ENCODE measurements at regions not wholly inside any gene's neighbourhood (a gene's known extent, or its start where the extent isn't known, plus 50 kb on each side); places are given as distances from the start of the nearest gene placed in this dataset.

DNA sequence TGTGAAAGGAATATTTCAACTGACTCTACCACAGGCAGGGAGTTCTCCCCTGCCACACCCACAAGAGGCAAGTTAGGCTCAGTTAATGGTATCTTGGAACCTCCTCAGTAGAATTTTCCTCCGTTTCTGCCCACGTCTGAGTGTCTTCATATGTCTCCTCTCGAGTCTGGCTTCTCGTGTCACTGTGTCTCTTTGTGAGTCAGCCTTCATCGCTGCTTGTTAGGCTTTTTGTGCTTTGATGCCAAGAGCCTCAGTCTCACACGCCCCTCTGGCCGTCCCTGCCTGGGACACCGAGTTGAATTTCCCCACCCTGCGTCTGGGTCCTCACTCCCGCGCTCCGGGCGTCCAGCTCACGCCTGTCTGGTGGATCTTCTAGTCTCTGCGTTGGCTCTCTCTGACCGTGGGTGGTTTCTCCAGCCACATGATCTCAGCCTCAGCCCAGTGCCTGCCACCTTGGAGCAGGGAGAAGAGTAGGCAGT lies 125.7 kb upstream of the GADD45A start:
- Mint-ChIP-seq H3K27ac (no peak overlapping the region), H3K27me3 (no peaks in the 10 kb centered on the region), H3K4me1 (ENCODE audit: low read depth) (peaks cover 36% of the 10 kb centered on the region), H3K36me3 (ENCODE audit: low read depth) (no peaks in the 10 kb centered on the region), H3K9me3 (no peaks in the 10 kb centered on the region), H3K4me3 (no peak overlapping the region)
- intact Hi-C loops (cut with micrococcal nuclease): no loop called here

DNA sequence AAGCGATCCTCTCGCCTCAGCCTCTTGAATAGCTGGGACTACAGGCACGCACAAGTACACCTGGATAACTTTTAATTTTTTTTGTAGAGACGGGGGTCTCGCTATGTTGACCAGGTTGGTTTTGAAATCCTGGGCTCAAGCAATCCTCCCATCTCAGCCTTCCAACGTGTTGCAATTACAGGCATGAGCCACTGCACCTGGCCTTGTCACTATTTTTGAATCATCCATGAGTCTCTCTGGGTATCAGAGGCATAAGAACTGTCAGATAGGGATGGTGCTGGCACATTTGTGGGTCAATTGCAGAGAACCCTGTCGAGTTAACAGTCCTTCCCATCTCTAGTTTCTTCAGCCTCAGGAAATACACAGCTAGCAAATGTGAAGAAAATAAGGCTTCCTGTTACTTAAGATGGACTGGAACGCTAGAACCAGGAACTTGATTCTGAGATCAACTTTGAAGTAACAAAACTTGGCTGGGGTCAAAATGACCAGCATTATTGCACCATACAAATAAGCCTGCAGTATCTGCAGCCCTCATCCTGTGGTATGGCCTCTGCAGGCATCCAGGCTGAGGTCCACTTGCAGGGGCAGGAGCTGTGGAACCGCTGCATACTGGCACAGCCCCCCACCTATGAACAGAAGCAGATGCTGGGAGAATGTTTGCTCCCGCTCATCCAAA lies 124.3 kb upstream of the GADD45A start:
- no peak overlapping the region for H3K4me3 Mint-ChIP-seq
- H3K9me3 Mint-ChIP-seq: no peaks in the 10 kb centered on the region
- intact Hi-C loops (cut with micrococcal nuclease): loop anchor here (5.0 to 10.0 kb wide), 2 partner anchors 127 to 194 kb away; partner anchors contain the start of gene GADD45A
- H3K4me1 Mint-ChIP-seq (ENCODE audit: low read depth): peaks cover 39% of the 10 kb centered on the region
- no peak overlapping the region for H3K27ac Mint-ChIP-seq
- no peaks in the 10 kb centered on the region for H3K36me3 Mint-ChIP-seq (ENCODE audit: low read depth)
- no peaks in the 10 kb centered on the region for H3K27me3 Mint-ChIP-seq

DNA sequence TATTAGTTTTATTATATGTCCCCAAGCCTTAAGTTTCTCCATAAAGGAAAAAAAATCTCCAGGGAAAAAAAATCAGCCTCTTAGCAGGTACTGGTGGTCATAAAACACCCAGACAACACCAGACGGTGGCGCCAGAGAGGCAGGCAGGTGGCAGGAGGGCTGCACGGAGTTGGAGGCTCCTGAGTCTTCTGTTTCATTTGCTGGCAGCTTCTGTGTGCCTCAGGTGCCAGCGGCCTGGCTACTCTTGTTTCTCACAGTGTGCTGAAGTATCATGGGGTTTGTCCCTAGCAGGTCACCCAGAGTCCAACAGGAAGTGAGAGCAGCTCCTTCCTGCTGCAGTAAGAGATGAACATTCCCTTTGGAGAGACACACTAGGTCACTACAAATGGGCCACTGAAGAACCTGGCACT lies 123.3 kb upstream of the GADD45A start:
- Mint-ChIP-seq H3K9me3 (no peaks in the 10 kb centered on the region), H3K4me1 (ENCODE audit: low read depth) (peaks cover 39% of the 10 kb centered on the region), H3K27me3 (no peaks in the 10 kb centered on the region), H3K27ac (no peak overlapping the region), H3K36me3 (ENCODE audit: low read depth) (no peaks in the 10 kb centered on the region), H3K4me3 (no peak overlapping the region)
- intact Hi-C loops (cut with micrococcal nuclease): loop anchor here (5.0 to 10.0 kb wide), 2 partner anchors 126 to 193 kb away; partner anchors contain the start of gene GADD45A

DNA sequence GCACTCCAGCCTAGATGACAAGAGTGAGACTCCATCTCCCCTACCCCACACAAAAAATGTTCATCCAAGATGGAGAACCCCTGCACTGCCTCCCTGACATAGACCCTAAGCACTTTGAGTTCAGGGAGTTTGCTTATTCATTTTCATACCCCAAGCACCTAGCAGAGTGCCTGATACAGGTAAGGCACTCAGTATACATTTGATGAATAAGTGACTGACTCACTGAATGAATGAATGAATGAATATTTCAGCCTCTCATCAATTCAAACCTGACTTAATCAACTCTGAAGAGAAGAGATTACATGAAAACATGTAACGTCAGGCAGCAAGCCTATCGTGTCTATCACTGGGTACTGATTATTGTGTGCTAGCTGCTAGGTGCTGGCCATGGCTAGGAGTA lies 121.3 kb upstream of the GADD45A start:
- intact Hi-C loops (cut with micrococcal nuclease): loop anchor here (5.0 to 10.0 kb wide), 2 partner anchors 124 to 191 kb away; partner anchors contain the start of gene GADD45A
- H3K27ac Mint-ChIP-seq: no peak overlapping the region
- peaks cover 32% of the 10 kb centered on the region for H3K4me1 Mint-ChIP-seq (ENCODE audit: low read depth)
- H3K9me3 Mint-ChIP-seq: no peaks in the 10 kb centered on the region
- H3K27me3 Mint-ChIP-seq: no peaks in the 10 kb centered on the region
- H3K36me3 Mint-ChIP-seq (ENCODE audit: low read depth): no peaks in the 10 kb centered on the region
- H3K4me3 Mint-ChIP-seq: no peak overlapping the region

DNA sequence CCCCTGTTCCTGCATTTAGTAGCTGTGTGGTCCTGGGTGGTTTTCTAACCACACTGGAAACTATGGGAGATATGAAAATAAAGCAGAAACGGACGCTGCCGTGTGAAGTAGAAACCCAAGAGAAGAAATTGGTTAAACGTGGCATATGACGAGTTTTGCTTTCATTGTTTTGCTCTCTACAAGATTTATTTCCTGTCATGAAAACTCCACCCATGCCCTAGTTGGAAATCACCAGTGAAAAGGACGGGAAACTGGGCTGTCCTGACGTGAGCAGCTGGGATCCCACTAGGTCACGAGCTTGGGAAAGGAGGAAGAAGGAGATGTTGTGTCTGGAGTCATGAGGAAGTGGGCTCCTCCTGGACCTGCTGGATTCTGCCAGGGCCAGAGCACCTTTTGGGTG lies 120.8 kb upstream of the GADD45A start:
- no peak overlapping the region for H3K4me3 Mint-ChIP-seq
- no peaks in the 10 kb centered on the region for H3K27me3 Mint-ChIP-seq
- H3K36me3 Mint-ChIP-seq (ENCODE audit: low read depth): no peaks in the 10 kb centered on the region
- H3K27ac Mint-ChIP-seq: no peak overlapping the region
- no peaks in the 10 kb centered on the region for H3K9me3 Mint-ChIP-seq
- intact Hi-C loops (cut with micrococcal nuclease): loop anchor here (5.0 to 10.0 kb wide), 2 partner anchors 123 to 191 kb away; partner anchors contain the start of gene GADD45A
- H3K4me1 Mint-ChIP-seq (ENCODE audit: low read depth): peaks cover 32% of the 10 kb centered on the region

DNA sequence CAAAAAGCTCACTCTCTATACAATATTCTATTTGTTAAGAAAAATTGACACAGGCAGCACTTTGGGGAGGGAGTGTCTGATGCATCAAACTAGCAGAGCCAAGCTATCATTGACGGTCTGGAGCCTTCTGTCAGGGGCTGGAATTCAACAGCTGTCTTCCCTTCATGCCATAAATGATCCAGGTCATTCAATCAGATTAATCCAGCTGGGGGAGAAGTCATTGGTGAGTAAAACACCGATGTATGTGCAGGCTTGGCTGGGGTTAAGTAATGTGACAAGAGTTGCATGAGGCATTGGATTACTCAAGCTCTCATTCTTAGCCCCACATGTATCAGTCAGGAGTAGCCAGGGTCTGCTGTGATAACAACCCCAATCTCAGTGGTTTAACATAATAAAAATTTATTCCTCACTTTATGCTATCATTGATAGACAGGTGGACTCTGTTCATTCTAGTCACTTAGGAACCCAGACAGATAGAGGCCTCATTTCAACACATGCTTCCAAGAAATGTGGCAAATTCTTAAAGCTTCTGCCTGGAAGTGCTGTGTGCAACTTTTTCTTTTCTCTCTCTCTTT lies 118.1 kb upstream of the GADD45A start:
- peaks cover 14% of the 10 kb centered on the region for H3K4me1 Mint-ChIP-seq (ENCODE audit: low read depth)

DNA sequence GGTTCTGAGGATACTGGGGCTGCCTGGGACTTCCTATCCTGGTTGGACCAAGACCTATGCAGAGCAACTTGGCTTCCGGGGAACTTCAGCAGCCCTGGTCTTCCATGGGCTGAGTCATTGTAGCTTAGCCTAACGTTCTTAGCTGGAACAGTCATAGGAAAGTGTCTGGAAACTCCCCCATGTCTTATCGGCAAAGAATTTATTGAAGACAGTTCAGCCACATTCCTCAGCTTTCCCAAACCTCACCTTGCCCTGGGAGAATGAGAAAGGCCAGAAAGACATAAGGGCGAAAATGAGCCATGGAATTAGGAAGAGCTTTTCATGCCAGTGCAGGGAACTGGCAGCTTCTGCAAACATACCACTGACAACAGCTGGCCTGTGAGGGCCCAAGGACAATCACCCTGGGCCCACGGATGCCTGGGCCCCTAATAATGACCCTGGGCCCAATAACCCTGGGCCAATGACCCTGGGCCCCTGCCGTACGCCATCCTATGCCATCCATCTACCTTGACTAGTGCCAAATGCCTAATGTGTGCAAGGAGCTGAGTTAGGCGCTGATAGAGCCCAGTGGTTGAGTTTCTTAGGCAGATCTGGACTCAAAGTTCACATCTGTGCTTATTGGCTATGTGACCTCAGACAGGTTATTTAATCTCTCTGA lies 114.4 kb upstream of the GADD45A start:
- no peak overlapping the region for H3K4me3 Mint-ChIP-seq
- intact Hi-C loops (cut with micrococcal nuclease): no loop called here
- no peaks in the 10 kb centered on the region for H3K9me3 Mint-ChIP-seq

More for the DNA sequence above, 118.1 kb upstream of the GADD45A start:
- Mint-ChIP-seq H3K27ac (no peak overlapping the region), H3K36me3 (ENCODE audit: low read depth) (no peaks in the 10 kb centered on the region), H3K9me3 (no peaks in the 10 kb centered on the region), H3K27me3 (no peaks in the 10 kb centered on the region), H3K4me3 (no peak overlapping the region)
- intact Hi-C loops (cut with micrococcal nuclease): loop anchor here (10.0 kb wide), 1 partner anchor 188 kb away; no protein-coding TSS in a partner anchor

DNA sequence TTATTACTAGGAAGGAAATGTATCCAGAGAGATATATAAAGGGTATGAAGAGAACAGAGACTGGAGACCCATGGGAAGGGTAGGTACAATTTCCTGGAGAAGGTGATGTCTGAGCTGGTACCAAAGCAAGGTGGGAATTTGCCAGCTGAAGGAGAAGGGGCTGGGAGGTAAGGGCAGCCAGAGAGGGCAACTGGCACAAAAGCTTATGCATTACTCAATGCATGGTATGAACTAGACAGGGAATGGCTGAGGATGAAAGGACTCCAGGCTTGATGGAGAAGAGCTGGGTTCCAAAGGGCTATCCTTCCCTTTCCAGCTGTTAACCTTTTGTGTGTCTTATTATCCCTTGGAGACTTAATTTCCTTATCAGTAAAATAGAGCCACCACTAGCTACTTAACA lies 113.6 kb upstream of the GADD45A start:
- H3K27ac Mint-ChIP-seq: no peak overlapping the region
- intact Hi-C loops (cut with micrococcal nuclease): no loop called here
- H3K4me1 Mint-ChIP-seq (ENCODE audit: low read depth): no peaks in the 10 kb centered on the region
- H3K36me3 Mint-ChIP-seq (ENCODE audit: low read depth): no peaks in the 10 kb centered on the region
- H3K4me3 Mint-ChIP-seq: no peak overlapping the region
- H3K27me3 Mint-ChIP-seq: no peaks in the 10 kb centered on the region
- H3K9me3 Mint-ChIP-seq: no peaks in the 10 kb centered on the region

More for the DNA sequence above, 114.4 kb upstream of the GADD45A start:
- no peaks in the 10 kb centered on the region for H3K36me3 Mint-ChIP-seq (ENCODE audit: low read depth)
- no peaks in the 10 kb centered on the region for H3K4me1 Mint-ChIP-seq (ENCODE audit: low read depth)
- no peak overlapping the region for H3K27ac Mint-ChIP-seq
- H3K27me3 Mint-ChIP-seq: no peaks in the 10 kb centered on the region

DNA sequence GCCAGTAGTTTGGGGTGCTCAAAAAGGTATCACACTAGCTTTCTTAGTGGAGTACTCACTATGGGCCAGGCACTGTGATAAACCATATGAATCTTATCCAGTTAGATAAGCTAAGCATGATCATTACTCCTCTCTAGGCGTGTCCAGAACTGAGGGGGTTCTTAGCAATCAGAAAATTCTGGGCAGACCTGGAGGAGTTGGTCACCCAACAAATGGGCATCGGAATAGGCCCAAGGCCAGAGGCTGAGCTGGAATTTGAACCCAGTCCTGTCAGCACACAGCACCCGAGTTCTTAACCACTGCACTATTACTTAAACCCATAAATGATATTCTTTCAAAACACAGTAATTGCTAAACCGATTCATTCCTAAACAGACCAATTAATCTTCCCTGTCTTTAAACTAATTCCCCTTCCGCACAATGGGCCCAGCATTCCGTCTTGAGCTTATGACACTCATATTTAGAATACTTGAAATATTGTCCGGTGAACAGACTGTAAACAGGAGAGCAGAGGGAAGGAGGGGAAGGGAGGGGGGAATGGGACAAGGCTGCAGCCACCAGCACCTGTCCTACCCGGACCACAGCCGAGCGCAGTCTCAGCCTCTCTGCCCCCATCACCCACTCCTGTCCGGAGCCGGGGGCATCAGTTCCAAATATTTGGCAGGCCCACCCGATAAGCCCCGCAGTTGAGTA lies 113.0 kb upstream of the GADD45A start:
- no peaks in the 10 kb centered on the region for H3K27me3 Mint-ChIP-seq
- H3K27ac Mint-ChIP-seq: no peak overlapping the region
- intact Hi-C loops (cut with micrococcal nuclease): no loop called here
- no peaks in the 10 kb centered on the region for H3K4me1 Mint-ChIP-seq (ENCODE audit: low read depth)
- no peaks in the 10 kb centered on the region for H3K36me3 Mint-ChIP-seq (ENCODE audit: low read depth)
- no peak overlapping the region for H3K4me3 Mint-ChIP-seq
- H3K9me3 Mint-ChIP-seq: no peaks in the 10 kb centered on the region

DNA sequence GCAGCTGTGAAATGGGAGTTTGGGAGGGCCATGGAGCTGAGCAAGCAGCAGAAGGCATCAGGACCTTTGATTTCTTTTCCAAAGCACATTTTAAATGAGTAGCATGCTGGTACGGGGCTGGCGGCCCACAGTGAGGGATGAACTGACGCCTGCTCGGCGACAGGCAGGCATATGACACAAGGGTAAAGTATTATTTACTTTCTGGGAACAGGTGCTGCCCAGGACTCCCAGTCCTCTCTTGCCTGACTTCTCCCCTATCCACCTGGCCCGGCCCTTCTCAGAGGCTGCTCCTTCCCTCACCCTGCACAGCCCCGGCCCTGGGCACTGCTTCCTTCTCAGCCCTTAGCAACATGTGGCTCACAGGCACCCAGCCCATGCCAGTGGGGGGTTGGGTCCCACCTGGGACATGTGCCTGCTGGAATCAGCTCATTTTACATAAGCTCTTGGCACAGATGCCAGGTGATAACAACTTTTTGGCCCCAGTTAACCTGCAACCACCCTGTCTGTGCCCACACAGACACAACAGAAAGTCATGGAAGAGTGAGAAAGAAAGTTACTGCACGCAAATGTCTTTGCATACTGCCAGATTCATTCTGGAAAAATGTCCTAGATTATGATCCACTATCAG lies 112.3 kb upstream of the GADD45A start:
- no peak overlapping the region for H3K27ac Mint-ChIP-seq
- no peak overlapping the region for H3K4me3 Mint-ChIP-seq
- no peaks in the 10 kb centered on the region for H3K36me3 Mint-ChIP-seq (ENCODE audit: low read depth)
- H3K27me3 Mint-ChIP-seq: no peaks in the 10 kb centered on the region
- H3K9me3 Mint-ChIP-seq: no peaks in the 10 kb centered on the region
- intact Hi-C loops (cut with micrococcal nuclease): no loop called here
- no peaks in the 10 kb centered on the region for H3K4me1 Mint-ChIP-seq (ENCODE audit: low read depth)

DNA sequence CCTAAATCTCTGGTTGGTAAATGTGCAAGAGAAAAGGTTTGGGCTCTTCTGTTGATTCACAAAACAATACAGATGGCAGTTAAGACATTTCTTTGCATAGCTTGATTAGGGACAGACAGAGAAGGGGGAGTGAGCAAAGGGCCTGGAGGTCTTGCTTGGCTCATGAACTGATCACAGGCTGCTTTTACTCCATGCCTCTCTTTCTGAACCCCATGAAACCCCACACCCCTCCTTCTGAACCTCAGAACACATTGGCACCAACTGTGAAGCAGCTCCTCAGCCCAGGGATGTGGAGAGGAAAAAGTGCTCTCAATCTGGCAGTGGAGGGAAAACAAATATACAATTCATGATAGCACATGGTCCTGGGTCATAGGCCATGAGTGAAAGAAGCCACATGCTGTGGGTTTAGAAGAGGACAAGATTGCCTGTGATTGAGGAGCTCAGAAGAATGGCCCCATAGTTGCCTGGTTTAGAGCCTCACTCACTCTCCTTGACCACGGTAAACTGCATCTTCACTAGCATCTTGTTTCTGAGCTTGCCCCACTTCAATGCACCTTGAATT lies 111.6 kb upstream of the GADD45A start:
- intact Hi-C loops (cut with micrococcal nuclease): no loop called here
- no peak overlapping the region for H3K27ac Mint-ChIP-seq
- H3K36me3 Mint-ChIP-seq (ENCODE audit: low read depth): no peaks in the 10 kb centered on the region
- no peak overlapping the region for H3K4me3 Mint-ChIP-seq
- no peaks in the 10 kb centered on the region for H3K4me1 Mint-ChIP-seq (ENCODE audit: low read depth)
- no peaks in the 10 kb centered on the region for H3K9me3 Mint-ChIP-seq
- no peaks in the 10 kb centered on the region for H3K27me3 Mint-ChIP-seq

DNA sequence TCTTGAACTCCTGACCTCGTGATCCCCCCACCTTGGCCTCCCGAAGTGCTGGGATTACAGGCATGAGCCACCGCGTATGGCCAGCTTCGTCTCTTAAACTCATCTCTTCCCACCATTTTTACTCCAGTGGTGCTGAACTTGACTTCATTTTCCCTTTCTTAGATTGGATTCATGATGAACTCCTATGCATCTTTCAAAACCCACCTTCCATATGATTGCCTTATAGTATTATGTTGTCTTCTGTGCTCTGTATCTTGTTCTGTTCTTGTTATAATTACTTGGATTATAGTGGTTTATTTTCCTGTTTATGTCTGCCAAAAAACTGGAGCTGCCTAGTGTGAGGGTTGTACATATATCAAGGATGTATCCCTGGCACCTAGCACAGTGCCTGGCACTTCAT lies 110.8 kb upstream of the GADD45A start:
- no peaks in the 10 kb centered on the region for H3K4me1 Mint-ChIP-seq (ENCODE audit: low read depth)
- intact Hi-C loops (cut with micrococcal nuclease): no loop called here
- no peak overlapping the region for H3K27ac Mint-ChIP-seq
- H3K9me3 Mint-ChIP-seq: no peaks in the 10 kb centered on the region
- H3K27me3 Mint-ChIP-seq: no peaks in the 10 kb centered on the region
- no peaks in the 10 kb centered on the region for H3K36me3 Mint-ChIP-seq (ENCODE audit: low read depth)
- H3K4me3 Mint-ChIP-seq: no peak overlapping the region

DNA sequence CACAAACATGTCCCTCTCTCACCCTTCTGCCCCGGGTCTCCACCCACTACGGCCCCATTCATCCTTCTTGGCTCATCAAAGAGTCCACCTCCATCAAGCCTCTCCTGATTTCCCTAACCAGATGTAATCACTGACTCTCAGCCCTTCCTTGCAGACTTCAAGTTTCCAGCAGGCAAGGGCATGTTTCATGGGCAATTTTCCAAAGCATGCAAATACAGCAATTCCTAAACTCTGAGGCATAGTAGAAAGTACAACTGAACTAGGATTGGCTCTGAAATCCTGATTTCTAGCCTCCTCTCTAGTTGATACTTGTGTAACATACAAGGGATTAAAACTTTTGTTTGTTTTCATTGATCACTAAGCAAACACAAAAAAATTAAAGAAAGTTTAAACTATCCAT lies 109.1 kb upstream of the GADD45A start:
- Mint-ChIP-seq H3K9me3 (no peaks in the 10 kb centered on the region), H3K27me3 (no peaks in the 10 kb centered on the region), H3K4me3 (no peak overlapping the region), H3K36me3 (ENCODE audit: low read depth) (no peaks in the 10 kb centered on the region), H3K4me1 (ENCODE audit: low read depth) (no peaks in the 10 kb centered on the region), H3K27ac (no peak overlapping the region)
- intact Hi-C loops (cut with micrococcal nuclease): no loop called here

Measured in dendritic cell treated with granulocyte-macrophage colony-stimulating factor and Interleukin-4, amounts not matched to agents 40 ng/mL and 50 ng/mL, for 4 days (primary cell).